ENCODE measurements at regions not wholly inside any gene's neighbourhood (a gene's known extent, or its start where the extent isn't known, plus 50 kb on each side); places are given as distances from the start of the nearest gene placed in this dataset.

- TF ChIP-seq CTCF (IDR thresholded peaks at IDR 0.05) (no peak), POLR2A (IDR thresholded peaks at IDR 0.05) (no peak)
Measured at GRCh38 chr5:61659221-61659696, 327.2 kb downstream of the ZSWIM6 start.
